ENCODE measurements at regions not wholly inside any gene's neighbourhood (a gene's known extent, or its start where the extent isn't known, plus 50 kb on each side); places are given as distances from the start of the nearest gene placed in this dataset.

- TF ChIP-seq RBM34 (IDR thresholded peaks at IDR 0.05; ENCODE audit: borderline replicate concordance, insufficient read depth, low read length) (no peak), HSF4 (CRISPR knock-in tag; IDR thresholded peaks at IDR 0.05; ENCODE audit: borderline replicate concordance) (no peak), ZFP91 (CRISPR knock-in tag; IDR thresholded peaks at IDR 0.05) (no peak), SMC3 (conservative IDR thresholded peaks at IDR 0.05; ENCODE audit: insufficient read depth, low read depth, low read length) (no peak), ZNF785 (CRISPR knock-in tag; IDR thresholded peaks at IDR 0.05) (no peak), OTX1 (CRISPR knock-in tag; IDR thresholded peaks at IDR 0.05) (no peak)
These were observed 381.0 kb upstream of the TEX13C start (continued) for GRCh38 chrX:124938715-124939114.

- H4K20me1 ChIP-seq (replicated peaks; ENCODE audit: control insufficient read depth, insufficient read depth, low read length): no peaks in the 10 kb centered on the region
- FAIRE-seq (no peak), DNase-seq (ENCODE audit: extremely low read depth in 1 of 4, low spot score in 3 of 4) (no peak), ATAC-seq (no peak)
- BruUV-seq (replicated peaks): no TSS peak
- intact Hi-C loops (cut with micrococcal nuclease) (no loop called here), in situ Hi-C loops (cut with MboI) (no loop called here)
- H3K79me2 ChIP-seq (ENCODE audit: control insufficient read depth, insufficient read depth, low read length): no peaks in the 10 kb centered on the region
- H3K4me1 ChIP-seq (replicated peaks in 1 of 2; ENCODE audit: control insufficient read depth in 2 of 2, insufficient read depth in 2 of 2, low read length in 2 of 2): no peaks in the 10 kb centered on the region; a peak in 2 of 5 replicates
- no peak overlapping the region for H3K4me2 ChIP-seq (ENCODE audit: insufficient read depth, low read length)
- no peaks in the 10 kb centered on the region for H3K9me1 ChIP-seq (ENCODE audit: control insufficient read depth, insufficient read depth, low read length)
- H3K36me3 ChIP-seq (ENCODE audit: control insufficient read depth, insufficient read depth, low read length): no peaks in the 10 kb centered on the region
- POLR2A ChIA-PET: no interaction called here
- H3K27me3 ChIP-seq (ENCODE audit: control insufficient read depth in 2 of 2, insufficient read depth in 2 of 2, low read length in 2 of 2): no peaks in the 10 kb centered on the region
- H3K9ac ChIP-seq (ENCODE audit: insufficient read depth in 1 of 2, low read depth in 2 of 2, low read length in 2 of 2): no peak overlapping the region
- H2AFZ ChIP-seq (ENCODE audit: low read depth, low read length): no peak overlapping the region
- no peak overlapping the region for H3K4me3 ChIP-seq
- CTCF ChIA-PET (ENCODE audit: low intra/inter-chr PET ratio): no interaction called here
- H3K9me3 ChIP-seq (replicated peaks; ENCODE audit: control insufficient read depth, insufficient read depth, low read depth, low read length): no peaks in the 10 kb centered on the region
- 38% methylated on average over 3 of the region's 3 CpGs for WGBS (ENCODE audit: insufficient coverage, low coverage, missing lambda C conversion rate)
- H3K27ac ChIP-seq (ENCODE audit: extremely low read depth, low read depth, low read length): no peak overlapping the region
- TF ChIP-seq ZNF785 (CRISPR knock-in tag; IDR thresholded peaks at IDR 0.05) (no peak), SAP30 (IDR thresholded peaks at IDR 0.05; ENCODE audit: borderline replicate concordance, insufficient read depth, low read depth, low read length, poor library complexity, severe bottlenecking) (no peak), GTF2F1 (IDR thresholded peaks at IDR 0.05; ENCODE audit: low read depth, low read length) (no peak), ZBTB43 (CRISPR knock-in tag; IDR thresholded peaks at IDR 0.05) (no peak), EGR1 (conservative IDR thresholded peaks at IDR 0.05) (no peak), ATF6 (CRISPR knock-in tag; IDR thresholded peaks at IDR 0.05) (no peak), BRCA1 (IDR thresholded peaks at IDR 0.05) (no peak), BRCA1 (CRISPR knock-in tag; IDR thresholded peaks at IDR 0.05) (no peak), CHD4 (IDR thresholded peaks at IDR 0.05; ENCODE audit: insufficient read depth, insufficient replicate concordance, low read depth, low read length, poor library complexity, severe bottlenecking) (no peak), MTA1 (IDR thresholded peaks at IDR 0.05; ENCODE audit: borderline replicate concordance) (no peak), PHF21A (IDR thresholded peaks at IDR 0.05; ENCODE audit: borderline replicate concordance, low read depth) (no peak), KLF1 (tag; IDR thresholded peaks at IDR 0.05) (no peak), ZNF696 (CRISPR knock-in tag; conservative IDR thresholded peaks at IDR 0.05) (no peak), HDAC6 (IDR thresholded peaks at IDR 0.05; ENCODE audit: low read depth, low read length) (no peak)
These were observed 379.1 kb upstream of the TEX13C start for GRCh38 chrX:124940531-124940930.

Measured in K562 (cell line).